GM12891 (cell line): ENCODE measurements at regions not wholly inside any gene's neighbourhood (a gene's known extent, or its start where the extent isn't known, plus 50 kb on each side); places are given as distances from the start of the nearest gene placed in this dataset.

Source experiments
- POLR2A ChIP-seq: IDR thresholded peaks from 2 replicates; pipeline ENCODE4 v1.6.1; 2011; ENCODE audit warnings: low read depth, low read length, control low read depth
- POLR2AphosphoS5 ChIP-seq: IDR thresholded peaks from 2 replicates; pipeline ENCODE4 v1.6.1; 2011; ENCODE audit warnings: low read depth, low read length, control low read depth
- TAF1 ChIP-seq: IDR thresholded peaks from 2 replicates; pipeline ENCODE4 v1.6.1; 2011; ENCODE audit warnings: low read depth, low read length, control low read depth

DNA sequence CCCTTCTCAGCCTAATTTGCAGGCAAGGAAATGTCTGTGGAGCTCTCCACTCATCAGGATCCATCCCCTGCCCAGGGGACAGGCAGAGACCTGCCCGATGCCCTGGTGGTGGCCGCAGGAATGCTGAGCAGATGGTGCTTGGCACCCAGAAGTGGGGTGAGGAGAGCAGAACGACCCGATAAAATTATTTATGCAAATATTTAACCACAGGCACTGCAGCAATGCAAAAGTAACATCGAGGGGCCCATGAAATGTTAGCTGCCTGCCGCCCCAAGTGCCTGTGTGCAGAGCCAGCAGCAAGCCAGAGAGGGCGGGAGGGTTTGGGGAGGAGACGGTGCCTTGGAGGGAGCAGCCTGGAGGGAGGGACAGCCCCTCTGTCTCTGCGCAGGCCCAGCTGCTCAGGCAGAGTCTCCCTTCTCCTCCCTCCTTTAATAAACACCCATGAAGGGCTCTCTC is 205.5 kb downstream of the CTTN start:
- TF ChIP-seq POLR2AphosphoS5 (no peak), TAF1 (no peak), POLR2A (no peak)
